ENCODE measurements at regions not wholly inside any gene's neighbourhood (a gene's known extent, or its start where the extent isn't known, plus 50 kb on each side); places are given as distances from the start of the nearest gene placed in this dataset.

GRCh38 chr22:49475253-49475652, 352.4 kb downstream of the BRD1 start:
- TF ChIP-seq POLR2A (IDR thresholded peaks at IDR 0.05) (no peak), CTCF (IDR thresholded peaks at IDR 0.05) (no peak), EP300 (IDR thresholded peaks at IDR 0.05) (no peak)
